Esophagus (tissue), 2 donors: ENCODE measurements at regions not wholly inside any gene's neighbourhood (a gene's known extent, or its start where the extent isn't known, plus 50 kb on each side); places are given as distances from the start of the nearest gene placed in this dataset.

ENCODE experiments used
- H3K27ac ChIP-seq, 2 donors: one replicate each; pipeline ENCODE4 v1.5.1; 2013; ENCODE audit warnings: low read depth in 2 of 2, mild to moderate bottlenecking in 2 of 2, inconsistent platforms in 1 of 2, low read length in 1 of 2, moderate library complexity in 1 of 2
- H3K27me3 ChIP-seq, 2 donors: one replicate each; pipeline ENCODE4 v1.6.1; 2013; ENCODE audit warnings: low read length in 2 of 2, control low read depth in 1 of 2, mild to moderate bottlenecking in 1 of 2; ENCODE audit not compliant: insufficient read depth in 2 of 2, control insufficient read depth in 1 of 2
- H3K36me3 ChIP-seq, 2 donors: one replicate each; pipeline ENCODE4 v1.6.1; 2013; ENCODE audit warnings: low read length in 1 of 2; ENCODE audit not compliant: control insufficient read depth in 2 of 2, insufficient read depth in 2 of 2
- H3K4me1 ChIP-seq, 2 donors: one replicate each; pipeline ENCODE4 v1.6.1; 2013; ENCODE audit warnings: low read length in 1 of 2; ENCODE audit not compliant: control insufficient read depth in 2 of 2, insufficient read depth in 2 of 2
- H3K4me3 ChIP-seq, 2 donors: one replicate each; pipeline ENCODE4 v1.5.1; 2013; ENCODE audit warnings: low read length in 2 of 2, mild to moderate bottlenecking in 2 of 2, low read depth in 1 of 2, moderate library complexity in 1 of 2
- H3K9me3 ChIP-seq, 2 donors: one replicate each; pipeline ENCODE4 v1.6.1; 2013; ENCODE audit warnings: mild to moderate bottlenecking in 2 of 2, low read depth in 1 of 2, low read length in 1 of 2, moderate library complexity in 1 of 2; ENCODE audit not compliant: control insufficient read depth in 2 of 2, insufficient read depth in 1 of 2
- WGBS, 2 donors: extraction: QIAGEN DNeasy Blood & Tissue Kit; methylation state at CpG; one replicate each; pipeline ENCODE4 v1.1.7; 2013; 5-methylcytosine and 5-hydroxymethylcytosine counted together
- donor health status: healthy with polysubstance abuse.
- donor health status: Bipolar disorder and iron deficiency.

DNA sequence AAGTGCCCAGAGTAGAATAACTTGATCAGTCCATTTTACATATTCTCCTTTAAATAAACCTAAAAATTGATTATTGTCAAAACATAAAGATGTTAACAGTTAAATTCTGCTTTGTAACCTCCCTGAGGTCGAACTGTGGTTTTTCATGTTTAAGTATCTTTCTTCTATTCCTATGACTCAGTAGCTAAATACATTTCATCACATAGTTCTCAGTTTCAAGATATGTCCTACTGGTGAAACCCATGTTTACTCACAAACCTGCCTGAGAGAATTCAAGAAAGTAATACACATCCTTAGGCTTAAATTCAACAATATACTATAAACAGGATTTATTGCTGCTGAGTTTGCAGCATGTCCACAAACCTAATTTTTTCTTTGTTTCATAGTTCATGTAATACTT, 692.9 kb downstream of the ZPLD1 start:
- Histone ChIP-seq H3K4me1 (no peaks in the 10 kb centered on the region), H3K27me3 (no peaks in the 10 kb centered on the region), H3K27ac (no peak overlapping the region), H3K4me3 (no peak overlapping the region), H3K36me3 (no peaks in the 10 kb centered on the region), H3K9me3 (no peaks in the 10 kb centered on the region)
- 40 to 54% methylated on average over 1 of the region's 1 CpG for WGBS, 2 donors

DNA sequence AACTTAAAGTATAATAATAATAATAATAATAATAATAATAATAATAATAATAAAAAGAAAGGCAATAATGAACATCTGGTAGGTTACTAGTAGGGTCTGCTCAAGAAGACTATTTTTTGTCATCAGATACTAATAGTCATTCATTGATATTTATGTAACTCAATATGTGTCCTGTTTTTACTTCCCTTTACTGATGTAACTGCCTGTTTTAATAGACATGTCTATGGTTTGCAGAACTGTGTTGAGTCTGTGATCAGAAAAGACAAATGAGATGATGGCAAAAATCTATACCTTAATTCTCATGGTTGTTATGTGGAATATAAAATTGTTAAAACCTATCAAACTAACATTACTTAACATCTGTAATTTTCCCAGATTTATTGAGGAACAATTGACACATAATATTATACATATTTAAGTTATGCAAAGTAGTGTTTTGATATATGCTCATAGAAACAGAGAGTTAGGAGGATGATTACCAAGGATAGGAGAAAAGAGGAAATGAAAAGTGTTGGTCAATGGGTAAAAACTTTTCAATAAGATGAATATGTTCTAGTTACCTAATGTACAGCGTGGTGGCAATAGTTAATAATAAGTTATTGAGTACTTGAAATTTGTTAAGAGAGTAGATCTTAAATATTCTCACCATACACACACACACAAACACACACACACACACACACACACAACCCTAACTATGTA, 699.4 kb downstream of the ZPLD1 start:
- Histone ChIP-seq H3K9me3 (no peaks in the 10 kb centered on the region), H3K36me3 (no peaks in the 10 kb centered on the region), H3K4me3 (no peak overlapping the region), H3K4me1 (no peaks in the 10 kb centered on the region), H3K27ac (no peak overlapping the region), H3K27me3 (no peaks in the 10 kb centered on the region)
- 82 to 90% methylated on average over 1 of the region's 1 CpG for WGBS, 2 donors

DNA sequence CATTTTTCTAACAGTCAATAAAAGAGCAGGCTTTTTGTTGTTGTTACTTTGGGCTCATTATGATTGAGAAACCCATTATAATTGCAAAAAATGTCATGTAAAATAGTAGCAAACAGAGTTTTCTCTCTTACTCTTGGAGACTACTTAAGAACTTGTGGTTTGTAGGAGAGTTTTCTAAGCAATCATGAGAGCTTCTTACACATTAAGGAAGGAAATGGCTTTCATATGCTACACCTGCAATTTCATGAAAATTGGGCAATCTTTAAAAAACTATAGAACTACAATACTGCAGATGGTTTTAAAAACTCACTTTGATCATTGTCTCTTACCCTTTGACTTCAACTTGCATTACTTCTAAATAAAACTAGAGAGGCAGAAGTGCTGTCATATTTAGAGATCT, 701.8 kb downstream of the ZPLD1 start:
- Histone ChIP-seq H3K36me3 (no peaks in the 10 kb centered on the region), H3K27ac (no peak overlapping the region)

DNA sequence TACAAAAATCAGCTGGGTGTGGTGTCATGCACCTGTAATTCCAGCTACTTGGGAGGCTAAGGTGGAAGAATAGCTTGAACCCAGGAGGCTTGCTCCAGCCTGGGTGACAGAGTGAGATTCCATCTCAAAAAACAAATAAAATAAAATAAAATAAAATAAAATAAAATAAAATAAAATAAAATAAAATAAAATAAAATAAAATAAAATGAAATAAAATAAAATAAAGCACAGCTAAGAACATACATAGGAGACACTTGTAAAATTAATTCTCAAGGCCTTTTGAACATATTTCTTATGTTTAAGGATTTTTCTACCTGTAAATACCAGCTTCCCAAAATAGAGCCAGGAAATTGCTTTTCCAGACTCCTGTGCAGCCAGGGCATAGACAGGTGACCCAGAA, 703.0 kb downstream of the ZPLD1 start:
- no peaks in the 10 kb centered on the region for H3K27me3 ChIP-seq
- no peaks in the 10 kb centered on the region for H3K4me1 ChIP-seq
- H3K36me3 ChIP-seq = no peaks in the 10 kb centered on the region
- no peak overlapping the region for H3K27ac ChIP-seq
- H3K9me3 ChIP-seq = no peaks in the 10 kb centered on the region
- no peak overlapping the region for H3K4me3 ChIP-seq

More for the DNA sequence above, 701.8 kb downstream of the ZPLD1 start:
- no peak overlapping the region for H3K4me3 ChIP-seq
- H3K4me1 ChIP-seq = no peaks in the 10 kb centered on the region
- H3K27me3 ChIP-seq = no peaks in the 10 kb centered on the region
- H3K9me3 ChIP-seq = no peaks in the 10 kb centered on the region

DNA sequence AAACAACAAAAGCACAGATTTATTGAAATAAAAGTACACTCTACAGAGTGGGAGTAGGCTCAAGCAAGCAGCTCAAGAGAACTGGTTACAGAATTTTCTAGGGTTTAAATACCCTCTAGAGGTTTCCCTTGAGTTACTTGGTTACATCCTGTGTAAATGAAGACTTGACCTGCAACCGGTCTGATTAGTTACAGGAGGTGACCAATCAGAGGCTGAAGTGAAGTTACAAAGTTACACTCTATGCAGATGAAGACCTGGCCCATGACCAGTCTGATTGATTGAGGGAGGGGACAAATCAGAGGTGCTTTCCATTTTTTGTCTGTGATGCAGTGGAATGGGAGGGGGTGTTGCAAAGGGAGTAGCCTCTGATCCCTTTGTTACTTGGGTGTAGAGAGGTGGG, 723.4 kb downstream of the ZPLD1 start:
- 47 to 63% methylated on average over 1 of the region's 1 CpG for whole genome bisulfite sequencing, 2 donors
- H3K9me3 ChIP-seq = no peaks in the 10 kb centered on the region
- H3K4me1 ChIP-seq = no peaks in the 10 kb centered on the region
- H3K36me3 ChIP-seq = no peaks in the 10 kb centered on the region
- H3K4me3 ChIP-seq = no peak overlapping the region
- no peaks in the 10 kb centered on the region for H3K27me3 ChIP-seq
- H3K27ac ChIP-seq = no peak overlapping the region

DNA sequence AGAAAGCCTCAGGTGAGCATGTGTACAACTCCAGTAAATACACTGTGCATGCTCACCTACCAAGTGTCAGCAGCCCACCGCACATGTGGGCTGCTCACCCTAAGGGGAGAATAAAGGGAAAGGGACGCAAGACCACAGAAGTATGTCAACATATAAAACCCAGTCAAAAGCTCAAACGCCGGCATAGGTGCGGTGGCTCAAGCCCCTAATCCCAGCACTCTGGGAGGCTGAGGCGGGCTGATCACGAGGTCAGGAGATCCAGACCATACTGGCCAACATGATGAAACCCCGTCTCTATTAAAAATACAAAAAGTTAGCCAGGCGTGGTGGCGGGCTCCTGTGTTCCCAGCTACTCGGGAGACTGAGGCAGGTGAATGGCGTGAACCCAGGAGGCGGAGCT, 732.1 kb downstream of the ZPLD1 start:
- Histone ChIP-seq H3K4me3 (no peak overlapping the region), H3K27me3 (no peaks in the 10 kb centered on the region), H3K9me3 (peaks cover 0 to 2% of the 10 kb centered on the region in 2 donors), H3K36me3 (no peaks in the 10 kb centered on the region), H3K27ac (no peak overlapping the region), H3K4me1 (no peaks in the 10 kb centered on the region)
- WGBS, 2 donors = 92 to 95% methylated on average over 13 of the region's 13 CpGs

DNA sequence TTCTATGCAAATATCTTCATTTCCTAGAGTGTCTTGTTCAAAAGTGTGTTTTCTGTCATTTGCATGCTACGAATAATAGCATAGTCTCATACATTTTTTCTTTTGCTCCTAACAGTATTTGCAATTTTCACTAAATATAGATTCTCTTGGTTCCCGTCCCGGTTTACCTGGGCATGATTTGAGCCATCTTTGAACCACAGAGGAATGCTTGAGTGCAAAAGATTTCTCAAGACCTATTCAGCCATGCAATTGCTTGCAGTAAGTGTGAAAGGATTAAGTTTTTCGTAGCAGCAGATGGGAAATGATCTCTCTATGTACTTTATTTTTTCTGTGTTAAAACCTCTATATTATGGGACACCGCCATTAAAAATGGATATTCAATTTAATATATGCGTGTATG, 733.0 kb downstream of the ZPLD1 start:
- WGBS, 2 donors = 73 to 77% methylated on average over 6 of the region's 6 CpGs
- H3K4me1 ChIP-seq = no peaks in the 10 kb centered on the region
- H3K27me3 ChIP-seq = no peaks in the 10 kb centered on the region
- no peak overlapping the region for H3K27ac ChIP-seq
- H3K36me3 ChIP-seq = no peaks in the 10 kb centered on the region
- peaks cover 0 to 2% of the 10 kb centered on the region in 2 donors for H3K9me3 ChIP-seq
- H3K4me3 ChIP-seq = no peak overlapping the region

DNA sequence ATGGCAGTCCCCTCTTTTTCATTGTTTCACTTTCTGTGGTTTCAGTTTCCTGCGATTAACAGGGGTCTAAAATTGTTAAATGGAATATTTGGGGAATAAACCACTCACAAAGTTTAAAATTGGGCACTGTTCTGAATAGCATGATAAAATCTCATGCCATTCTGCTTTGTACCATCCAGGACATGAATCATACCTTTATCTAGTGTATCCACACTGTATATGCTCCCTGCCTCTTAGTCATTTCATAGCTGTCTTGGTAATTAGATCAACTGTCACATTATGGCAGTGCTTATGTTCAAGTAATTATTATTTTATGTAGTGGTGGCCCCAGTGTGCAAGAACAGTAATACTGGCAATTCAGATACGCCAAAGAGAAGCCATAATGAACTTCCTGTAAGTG, 734.5 kb downstream of the ZPLD1 start:
- WGBS, 2 donors = 76 to 81% methylated on average over 2 of the region's 2 CpGs
- H3K9me3 ChIP-seq = peaks cover 0 to 2% of the 10 kb centered on the region in 2 donors

DNA sequence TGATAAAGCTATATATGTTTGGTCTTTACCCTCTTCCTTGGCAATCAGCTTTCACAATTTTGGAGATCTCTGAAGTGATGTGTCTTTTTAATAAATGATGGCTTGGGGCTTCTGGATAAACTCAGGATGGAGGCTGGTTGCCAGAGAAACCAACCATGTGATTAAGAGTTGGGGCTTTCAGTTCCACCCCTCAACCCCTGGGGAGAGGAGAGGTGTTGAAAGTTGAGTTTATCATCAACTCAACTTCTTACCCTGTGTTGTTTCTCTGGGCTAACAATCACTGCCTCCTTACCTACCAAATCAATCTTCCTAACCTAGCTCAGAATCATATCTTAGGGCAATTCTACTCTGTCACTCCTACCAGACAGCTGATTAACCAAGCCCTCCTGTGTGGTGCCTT, 735.8 kb downstream of the ZPLD1 start:
- no peaks in the 10 kb centered on the region for H3K4me1 ChIP-seq
- no peaks in the 10 kb centered on the region for H3K36me3 ChIP-seq
- no peak overlapping the region for H3K4me3 ChIP-seq
- H3K27me3 ChIP-seq = no peaks in the 10 kb centered on the region
- H3K27ac ChIP-seq = no peak overlapping the region
- peaks cover 0 to 2% of the 10 kb centered on the region in 2 donors for H3K9me3 ChIP-seq

More for the DNA sequence above, 734.5 kb downstream of the ZPLD1 start:
- Histone ChIP-seq H3K27me3 (no peaks in the 10 kb centered on the region), H3K4me1 (no peaks in the 10 kb centered on the region), H3K36me3 (no peaks in the 10 kb centered on the region), H3K27ac (no peak overlapping the region), H3K4me3 (no peak overlapping the region)

DNA sequence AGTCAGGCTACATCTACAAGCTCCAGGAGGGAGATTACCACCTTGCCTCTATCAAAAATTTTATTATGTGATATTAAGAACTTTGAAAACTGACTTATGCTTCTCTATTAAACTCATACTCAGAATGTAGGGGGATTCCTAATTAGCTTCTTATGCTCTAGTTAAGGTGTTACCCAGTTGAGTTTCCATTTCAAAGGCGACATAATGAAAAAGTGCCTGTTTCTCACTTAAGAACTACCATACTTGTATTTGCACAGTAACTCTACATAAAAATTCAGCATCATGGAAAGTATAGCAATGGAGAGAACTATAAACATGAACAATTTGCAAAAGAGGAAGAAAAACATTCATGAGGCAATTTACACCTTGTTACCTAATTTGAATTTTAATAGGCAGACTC, 739.1 kb downstream of the ZPLD1 start:
- no peak overlapping the region for H3K4me3 ChIP-seq
- H3K36me3 ChIP-seq = no peaks in the 10 kb centered on the region
- no peaks in the 10 kb centered on the region for H3K27me3 ChIP-seq
- H3K27ac ChIP-seq = no peak overlapping the region
- H3K9me3 ChIP-seq = no peaks in the 10 kb centered on the region
- WGBS, 2 donors = 91 to 95% methylated on average over 1 of the region's 1 CpG
- no peaks in the 10 kb centered on the region for H3K4me1 ChIP-seq
